Fibroblast of the aortic adventitia (primary cell): ENCODE measurements at regions not wholly inside any gene's neighbourhood (a gene's known extent, or its start where the extent isn't known, plus 50 kb on each side); places are given as distances from the start of the nearest gene placed in this dataset.
"Not testable (repeated sequence)": the region's sequence is repeated elsewhere in the genome, so short reads cannot be mapped to it uniquely, and the experiment has no call there.

Experiments
- DNase-seq: peaks from one replicate; pipeline ENCODE4 v3.0.0-alpha.2; 2010; ENCODE audit warnings: low read depth
- H3K4me3 ChIP-seq: 2 replicates; pipeline ENCODE4 v1.5.1; 2011; ENCODE audit warnings: low read depth, mild to moderate bottlenecking, control low read depth, low read length, moderate library complexity
- TF ChIP-seq, protein P1 (sequence below): IDR thresholded peaks from 2 replicates; pipeline ENCODE4 v1.5.1; 2011; ENCODE audit warnings: mild to moderate bottlenecking, low read length, control low read depth, inconsistent platforms; ENCODE audit not compliant: insufficient read depth

DNA sequence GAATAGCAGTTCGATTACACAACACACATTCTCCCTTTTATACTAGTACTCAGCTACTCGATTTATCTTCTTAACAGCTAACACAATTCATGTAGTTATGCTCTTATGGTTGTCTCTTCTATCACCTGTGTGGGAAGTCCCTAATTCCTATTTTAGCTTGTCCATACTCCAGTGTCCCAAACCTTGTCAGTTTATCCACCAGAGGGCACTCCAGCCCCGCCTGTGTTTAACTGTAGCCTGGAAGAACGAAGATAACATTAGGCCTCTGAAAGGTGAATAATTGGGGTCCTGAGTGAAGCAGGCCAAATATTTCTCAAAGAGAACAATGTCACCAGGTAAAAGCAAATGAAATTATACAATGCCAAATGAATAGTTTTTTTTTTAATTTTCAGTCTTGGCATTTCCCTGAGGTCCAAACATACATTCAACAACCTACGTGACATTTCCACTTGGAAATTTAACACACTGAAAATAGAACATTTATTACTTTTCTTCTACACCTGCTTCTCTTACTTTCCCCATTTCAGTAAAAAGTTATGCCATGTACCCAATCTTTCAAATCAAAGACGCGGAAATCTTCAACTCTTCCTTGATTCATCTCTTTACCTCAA is 560.7 kb downstream of the HTR1A start:
- TF ChIP-seq, protein P1, sequence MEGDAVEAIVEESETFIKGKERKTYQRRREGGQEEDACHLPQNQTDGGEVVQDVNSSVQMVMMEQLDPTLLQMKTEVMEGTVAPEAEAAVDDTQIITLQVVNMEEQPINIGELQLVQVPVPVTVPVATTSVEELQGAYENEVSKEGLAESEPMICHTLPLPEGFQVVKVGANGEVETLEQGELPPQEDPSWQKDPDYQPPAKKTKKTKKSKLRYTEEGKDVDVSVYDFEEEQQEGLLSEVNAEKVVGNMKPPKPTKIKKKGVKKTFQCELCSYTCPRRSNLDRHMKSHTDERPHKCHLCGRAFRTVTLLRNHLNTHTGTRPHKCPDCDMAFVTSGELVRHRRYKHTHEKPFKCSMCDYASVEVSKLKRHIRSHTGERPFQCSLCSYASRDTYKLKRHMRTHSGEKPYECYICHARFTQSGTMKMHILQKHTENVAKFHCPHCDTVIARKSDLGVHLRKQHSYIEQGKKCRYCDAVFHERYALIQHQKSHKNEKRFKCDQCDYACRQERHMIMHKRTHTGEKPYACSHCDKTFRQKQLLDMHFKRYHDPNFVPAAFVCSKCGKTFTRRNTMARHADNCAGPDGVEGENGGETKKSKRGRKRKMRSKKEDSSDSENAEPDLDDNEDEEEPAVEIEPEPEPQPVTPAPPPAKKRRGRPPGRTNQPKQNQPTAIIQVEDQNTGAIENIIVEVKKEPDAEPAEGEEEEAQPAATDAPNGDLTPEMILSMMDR: peak; percentile 76
- no peak overlapping the region for H3K4me3 ChIP-seq
- peak; percentile 39 for DNase-seq

DNA sequence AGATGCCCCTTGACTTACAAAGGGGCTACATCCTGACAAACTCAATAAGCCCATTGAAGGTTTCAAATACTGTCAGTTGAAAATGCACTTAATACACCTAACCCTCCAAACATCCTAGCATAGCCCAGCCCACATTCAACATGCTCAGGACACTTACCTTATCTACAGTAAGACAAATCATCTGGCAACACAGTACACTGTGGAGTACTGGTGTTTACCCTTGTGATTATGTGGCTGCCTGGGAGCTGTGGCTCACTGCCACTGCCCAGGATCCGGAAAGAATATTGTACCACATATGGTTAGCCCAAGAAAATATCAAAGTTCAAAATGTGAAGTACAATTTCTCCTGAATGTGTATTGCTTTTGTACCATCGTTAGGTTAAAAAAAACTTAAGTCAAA is 562.2 kb downstream of the HTR1A start:
- no peak overlapping the region for H3K4me3 ChIP-seq
- TF ChIP-seq, protein P1: no peak
- DNase-seq: no peak

DNA sequence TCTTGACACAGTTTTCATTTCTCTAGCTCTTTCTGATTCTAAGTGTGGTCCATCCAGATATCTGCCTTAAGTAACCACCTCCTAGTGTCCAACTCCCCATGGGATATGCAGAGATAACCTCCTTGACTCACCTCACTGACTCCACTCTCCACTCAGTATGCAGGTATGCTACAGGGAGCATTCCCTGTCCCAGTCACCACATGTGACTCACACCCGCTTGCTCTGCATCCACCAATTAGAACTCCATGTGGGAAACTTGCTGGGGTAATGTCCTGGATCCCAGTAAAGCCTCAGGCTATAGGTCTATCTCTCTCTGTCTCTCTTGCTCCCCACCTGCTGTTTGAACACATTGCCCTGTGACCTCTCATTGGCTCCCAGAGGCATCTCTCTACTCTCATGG is 563.9 kb downstream of the HTR1A start:
- H3K4me3 ChIP-seq: no peak overlapping the region
- no peak for DNase-seq
- TF ChIP-seq, protein P1: no peak

DNA sequence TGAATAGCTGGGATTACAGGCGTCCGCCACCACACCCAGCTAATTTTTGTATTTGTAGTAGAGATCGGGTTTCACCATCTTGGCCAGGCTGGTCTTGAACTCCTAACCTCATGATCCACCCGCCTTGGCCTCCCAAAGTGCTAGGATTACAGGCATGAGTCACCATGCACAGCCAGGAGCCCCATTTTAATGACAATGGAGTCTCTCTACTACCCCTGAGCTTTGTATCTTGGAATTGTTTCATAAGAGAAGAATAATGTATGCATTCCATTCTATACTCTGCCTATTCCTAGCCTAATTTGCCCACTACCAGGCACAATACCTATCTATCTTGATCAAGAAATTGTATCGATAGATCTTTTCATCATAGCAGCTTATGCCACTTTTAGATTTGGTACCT is 574.1 kb downstream of the HTR1A start:
- not testable (repeated sequence) for DNase-seq, H3K4me3 ChIP-seq

DNA sequence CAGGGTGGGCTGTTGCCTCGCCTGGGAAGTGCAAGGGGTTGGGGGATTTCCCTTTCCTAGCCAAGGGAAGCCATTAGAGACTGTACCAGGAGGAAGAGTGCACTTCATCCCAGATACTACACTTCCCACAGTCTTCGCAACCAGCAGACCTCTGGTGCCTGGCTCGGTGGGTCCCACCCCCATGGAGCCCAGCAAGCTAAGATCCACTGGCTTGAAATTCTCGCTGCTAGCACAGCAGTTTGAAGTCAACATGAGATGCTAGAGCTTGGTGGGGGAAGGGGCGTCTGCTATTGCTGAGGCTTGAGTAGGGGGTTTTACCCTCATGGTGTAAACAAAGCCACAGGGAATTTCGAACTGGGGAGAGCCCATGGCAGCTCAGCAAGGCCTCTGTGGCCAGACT is 586.4 kb downstream of the HTR1A start:
- no peak for DNase-seq
- TF ChIP-seq, protein P1: no peak
- no peak overlapping the region for H3K4me3 ChIP-seq

DNA sequence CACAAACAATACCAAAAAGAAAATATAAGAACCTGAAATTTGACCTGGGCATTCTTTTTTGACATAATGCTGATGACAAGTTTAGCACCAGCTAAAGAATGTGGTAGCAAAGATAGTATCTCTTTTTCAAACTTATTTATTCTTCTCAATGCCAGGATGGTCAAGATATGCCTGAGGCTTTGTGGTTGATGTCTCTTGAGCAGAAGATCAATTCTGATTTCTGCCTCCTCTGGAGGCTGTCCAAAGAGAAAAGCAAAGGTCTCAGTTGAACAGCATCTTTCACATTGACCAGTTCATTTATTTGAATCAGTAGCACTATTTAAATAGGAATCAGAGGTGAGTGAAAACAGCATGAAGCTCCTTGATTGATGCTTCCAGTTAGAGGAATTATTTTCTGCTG is 588.2 kb downstream of the HTR1A start:
- DNase-seq: no peak
- H3K4me3 ChIP-seq: no peak overlapping the region
- TF ChIP-seq, protein P1: no peak

DNA sequence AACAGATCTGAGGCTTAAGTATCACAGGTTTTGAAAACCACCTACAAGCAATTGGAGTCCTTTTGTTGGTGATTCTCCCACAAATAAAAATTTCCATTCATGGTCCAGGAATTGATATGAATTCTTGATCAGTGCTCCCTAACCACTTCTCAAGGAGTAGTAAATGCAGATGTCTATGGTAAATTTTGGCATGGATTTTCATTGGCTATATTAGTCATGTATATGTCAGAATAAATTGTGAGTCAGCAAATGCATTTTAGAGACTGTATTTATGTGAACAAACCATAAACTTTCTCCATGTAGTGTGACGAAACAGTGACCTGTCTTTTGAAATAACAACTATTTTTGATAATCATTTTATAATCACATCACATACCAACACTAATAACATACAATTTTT is 611.1 kb downstream of the HTR1A start:
- no peak for DNase-seq
- H3K4me3 ChIP-seq: no peak overlapping the region
- TF ChIP-seq, protein P1: no peak
